ENCODE measurements at regions not wholly inside any gene's neighbourhood (a gene's known extent, or its start where the extent isn't known, plus 50 kb on each side); places are given as distances from the start of the nearest gene placed in this dataset.

GRCh38 chr18:46405832-46406538, 251.0 kb downstream of the LOXHD1 start:
- TF ChIP-seq CTCF (IDR thresholded peaks at IDR 0.05; ENCODE audit: low read depth, low read length, missing input control) (no peak), ATF3 (IDR thresholded peaks at IDR 0.05) (no peak), GABPA (IDR thresholded peaks at IDR 0.05 in 1 of 2, conservative IDR thresholded peaks at IDR 0.05 in 1 of 2) (no peak), SP1 (IDR thresholded peaks at IDR 0.05) (no peak), JUND (IDR thresholded peaks at IDR 0.05) (no peak), RXRA (IDR thresholded peaks at IDR 0.05) (no peak), REST (IDR thresholded peaks at IDR 0.05) (no peak)

All from liver (tissue), 3 donors.